Fibroblast of pulmonary artery (primary cell): ENCODE measurements at regions not wholly inside any gene's neighbourhood (a gene's known extent, or its start where the extent isn't known, plus 50 kb on each side); places are given as distances from the start of the nearest gene placed in this dataset.
A peak's percentile ranks its signal among the peaks of the same experiment; 100 is the strongest.

Experiments used
- DNase-seq: peaks from one replicate; pipeline ENCODE4 v3.0.0-alpha.2; 2010; ENCODE audit warnings: low read depth
- H3K4me3 ChIP-seq: replicated peaks from 2 replicates; pipeline ENCODE4 v1.5.1; 2011; ENCODE audit warnings: low read depth, mild to moderate bottlenecking, control low read depth, low read length, moderate library complexity
- CTCF ChIP-seq: IDR thresholded peaks from 2 replicates; pipeline ENCODE4 v1.5.1; 2011; ENCODE audit warnings: mild to moderate bottlenecking, control low read depth, low read length, inconsistent platforms; ENCODE audit errors: missing control alignments

GRCh38 chr1:98388441-98388840, 273.1 kb upstream of the SNX7 start:
- no peak overlapping the region for H3K4me3 ChIP-seq
- peak; percentile 80 for DNase-seq
- no peak for TF ChIP-seq CTCF

GRCh38 chr1:98387701-98388100, 273.8 kb upstream of the SNX7 start:
- no peak for TF ChIP-seq CTCF
- H3K4me3 ChIP-seq, result no peak overlapping the region
- no peak for DNase-seq

GRCh38 chr1:98386675-98387440, 274.7 kb upstream of the SNX7 start:
- no peak overlapping the region for H3K4me3 ChIP-seq
- TF ChIP-seq CTCF, result no peak
- DNase-seq, result no peak

GRCh38 chr1:98385652-98386051, 275.9 kb upstream of the SNX7 start:
- DNase-seq, result no peak

GRCh38 chr1:98384461-98385141, 276.9 kb upstream of the SNX7 start:
- no peak for TF ChIP-seq CTCF
- H3K4me3 ChIP-seq, result no peak overlapping the region
- DNase-seq, result no peak

More at GRCh38 chr1:98385652-98386051, 275.9 kb upstream of the SNX7 start:
- no peak for TF ChIP-seq CTCF
- no peak overlapping the region for H3K4me3 ChIP-seq

GRCh38 chr1:98382986-98383740, 278.4 kb upstream of the SNX7 start:
- no peak for TF ChIP-seq CTCF
- no peak overlapping the region for H3K4me3 ChIP-seq
- DNase-seq, result no peak
